RCC 7860 (cell line): ENCODE measurements at regions not wholly inside any gene's neighbourhood (a gene's known extent, or its start where the extent isn't known, plus 50 kb on each side); places are given as distances from the start of the nearest gene placed in this dataset.

ENCODE experiments used
- DNase-seq: peaks from one replicate; pipeline ENCODE4 v3.0.0-alpha.2; 2015; ENCODE audit warnings: low spot score
- FAIRE-seq: peaks from 2 replicates; lab custom pipeline; 2012; peaks lifted over from hg19 to GRCh38; lab: Jason Lieb, UNC

DNA sequence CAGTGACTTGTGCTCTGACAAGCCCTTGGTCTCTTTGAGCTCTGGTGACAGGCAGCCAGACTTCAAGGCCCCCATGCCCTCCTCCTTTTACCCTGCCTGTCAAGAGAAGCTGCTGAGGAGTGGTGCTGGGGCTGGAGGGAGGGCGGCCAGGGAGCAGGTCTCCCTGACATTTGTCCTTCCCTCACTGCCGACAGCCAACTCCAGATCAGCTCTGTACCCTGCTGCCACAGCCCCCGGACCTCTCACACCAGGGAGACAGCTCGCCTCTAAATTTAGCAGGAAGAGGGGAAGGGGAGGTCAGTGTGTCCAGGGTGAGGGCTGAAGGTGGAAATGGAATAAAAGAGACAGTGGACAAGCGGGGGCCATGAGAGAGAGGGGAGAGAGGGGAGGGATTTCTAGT is 155.8 kb downstream of the TDRD15 start:
- FAIRE-seq: no peak
- no peak for DNase-seq

DNA sequence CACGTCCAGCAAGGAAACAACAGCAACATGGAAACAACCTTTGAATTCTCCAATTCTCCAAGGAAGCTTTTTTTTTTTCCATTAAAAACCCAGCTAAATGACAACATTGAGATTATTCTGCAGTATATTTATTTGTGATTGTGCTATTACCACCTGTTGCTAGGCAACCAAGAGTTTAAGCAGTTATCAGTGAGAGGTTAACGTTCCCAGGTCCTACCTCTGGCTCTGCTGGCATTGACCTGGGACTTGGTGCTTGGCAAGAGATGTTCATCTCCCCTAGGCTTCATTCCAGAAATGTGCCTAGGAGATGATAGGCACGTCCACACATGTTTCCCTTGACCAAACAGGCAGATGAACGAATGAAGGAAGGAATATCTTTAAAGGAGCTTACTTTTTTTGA is 157.0 kb downstream of the TDRD15 start:
- no peak for DNase-seq
- FAIRE-seq: no peak

DNA sequence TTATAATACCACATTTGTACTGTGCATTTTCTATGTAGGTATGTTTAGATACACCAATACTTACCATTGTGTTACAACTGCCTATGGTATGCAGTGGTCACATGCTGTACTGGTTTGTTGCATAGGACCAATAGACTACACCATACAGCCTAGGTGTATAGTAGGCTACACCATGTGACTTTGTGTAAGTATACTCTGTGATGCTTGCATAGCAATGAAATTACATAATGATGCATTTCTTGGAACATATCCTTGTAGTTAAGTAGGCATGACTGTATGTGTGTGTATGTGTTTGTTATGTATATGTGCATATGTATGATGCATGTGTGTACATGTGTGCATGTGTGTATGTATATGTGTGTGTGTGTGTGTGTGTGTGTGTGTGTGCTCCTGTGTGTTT is 157.6 kb downstream of the TDRD15 start:
- no peak for FAIRE-seq
- no peak for DNase-seq

DNA sequence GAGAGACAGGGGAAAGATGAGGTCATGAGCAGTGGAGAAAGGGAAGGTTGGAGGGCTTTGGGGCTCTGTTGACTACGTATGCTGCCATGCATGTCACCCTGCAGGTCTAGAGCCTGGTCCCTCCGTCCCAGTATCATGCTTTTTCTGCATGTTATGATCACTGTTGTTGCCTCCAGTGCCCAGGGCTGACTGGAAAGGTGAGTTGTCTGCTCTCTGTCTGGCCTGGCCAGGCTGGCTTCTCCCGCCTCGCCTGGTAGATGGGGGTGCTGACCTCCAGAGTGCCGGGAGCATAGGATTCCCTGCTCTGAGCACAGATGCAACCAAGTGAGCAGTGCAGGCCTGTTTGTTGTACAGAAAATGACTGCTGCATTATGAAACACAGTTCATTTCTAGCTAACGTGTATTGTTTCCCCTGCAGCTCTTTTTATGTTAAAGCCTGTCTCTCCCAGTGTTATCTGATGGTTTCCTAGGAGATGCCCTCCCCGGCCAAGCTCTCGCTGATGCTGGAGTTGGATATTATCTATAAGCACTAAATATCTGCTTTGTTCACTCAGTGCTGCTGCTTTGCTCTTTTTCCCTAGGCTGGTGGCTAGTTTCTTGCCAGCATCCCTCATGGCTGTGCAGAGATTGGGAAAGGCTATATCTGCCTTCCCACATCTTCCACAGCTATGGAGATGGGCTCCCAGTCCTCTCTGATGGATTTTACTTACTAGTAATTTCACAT is 158.2 kb downstream of the TDRD15 start:
- DNase-seq (no peak), FAIRE-seq (no peak)

DNA sequence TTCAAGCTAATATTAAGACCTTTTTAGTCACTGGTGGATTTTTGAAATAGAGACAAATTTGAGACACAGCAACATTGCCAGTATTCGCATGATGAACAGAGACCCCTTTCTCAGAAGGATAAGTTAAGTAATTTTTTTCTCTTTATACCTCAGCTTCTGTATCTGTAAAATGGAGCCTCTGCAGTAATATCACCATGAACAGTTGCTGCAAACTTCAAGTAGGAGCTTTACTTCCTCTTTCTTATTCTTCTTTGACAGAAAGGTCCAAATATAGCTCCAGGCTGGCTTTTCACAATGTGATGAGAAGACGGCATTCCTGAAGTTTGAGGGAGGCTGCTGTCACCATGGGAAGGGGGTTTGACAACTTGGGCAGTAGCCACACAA is 158.7 kb downstream of the TDRD15 start:
- no peak for DNase-seq

DNA sequence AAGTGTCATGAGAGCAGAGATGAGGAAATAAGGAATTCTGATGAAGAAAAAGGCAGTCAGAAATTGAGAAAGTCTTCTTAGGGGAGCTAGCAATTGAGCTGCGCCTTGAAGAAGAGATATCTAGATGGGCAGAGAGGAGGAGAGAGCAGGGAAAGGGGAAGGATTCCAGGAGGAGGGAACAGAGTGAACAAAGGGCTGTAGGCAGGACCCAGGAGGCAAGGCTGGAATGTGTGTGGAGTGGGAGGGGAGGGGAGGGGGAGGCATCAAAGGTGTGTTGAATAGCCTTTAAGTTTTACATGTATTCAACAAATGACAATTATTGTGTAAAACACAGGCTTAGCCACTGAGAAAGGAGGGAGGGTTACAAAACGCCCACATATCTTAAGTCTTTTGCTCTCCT is 164.5 kb downstream of the TDRD15 start:
- FAIRE-seq (no peak), DNase-seq (no peak)

More for the DNA sequence above, 158.7 kb downstream of the TDRD15 start:
- no peak for FAIRE-seq

DNA sequence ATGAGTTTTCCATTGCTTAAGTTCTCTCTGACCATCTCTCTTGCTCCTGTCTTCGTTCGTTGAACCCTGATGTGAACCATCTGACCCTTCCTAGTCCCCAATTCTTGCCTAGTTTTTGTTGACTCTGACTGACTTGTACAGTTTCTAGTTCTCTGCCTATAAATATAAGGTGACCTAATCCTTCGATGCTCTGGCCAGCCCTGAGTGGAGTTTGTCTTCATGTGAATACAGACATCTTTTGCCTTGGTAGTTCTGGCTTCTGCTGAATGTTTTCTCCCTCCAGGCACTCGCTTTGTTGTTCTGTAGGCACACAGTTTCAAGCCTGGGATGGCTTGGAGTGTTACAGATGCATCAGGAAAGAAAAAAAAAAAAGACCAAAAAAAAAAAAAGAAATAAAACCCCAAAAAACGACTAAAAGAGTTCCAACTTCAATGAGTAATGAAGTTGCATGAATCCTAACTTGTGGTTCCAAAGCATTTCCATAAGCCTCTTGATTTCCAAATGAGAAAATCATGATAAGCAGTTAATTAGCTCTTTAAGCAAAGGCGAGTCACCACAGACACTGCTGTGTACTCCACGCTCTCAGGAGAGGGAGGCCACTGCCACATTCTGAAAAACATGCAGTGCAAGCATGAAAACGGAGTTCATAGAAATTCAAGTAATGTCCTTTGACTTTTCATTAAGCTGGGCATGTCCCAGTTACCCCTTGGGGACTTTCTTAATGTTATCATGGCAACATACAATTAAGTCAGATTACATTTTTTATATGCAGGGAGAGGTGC is 165.2 kb downstream of the TDRD15 start:
- DNase-seq (no peak), FAIRE-seq (no peak)

DNA sequence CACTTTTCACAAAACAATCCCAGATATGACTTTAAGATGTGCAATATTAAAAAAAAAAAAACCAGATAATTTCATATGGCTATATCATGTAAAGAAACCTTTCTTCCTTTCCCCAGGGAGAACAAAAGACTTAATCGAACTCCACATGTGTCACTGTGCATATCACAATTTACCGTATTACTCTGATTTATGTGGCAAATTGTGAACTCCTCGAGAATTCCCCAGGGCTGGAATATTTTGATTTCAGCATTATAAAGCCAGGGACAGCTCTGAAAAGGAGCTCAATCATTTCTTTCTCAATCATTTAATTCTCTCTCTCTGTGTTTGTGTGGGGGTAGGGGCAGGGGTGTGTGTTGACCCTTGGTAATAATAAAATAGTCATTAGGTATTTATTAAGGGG is 165.8 kb downstream of the TDRD15 start:
- FAIRE-seq (no peak), DNase-seq (no peak)

DNA sequence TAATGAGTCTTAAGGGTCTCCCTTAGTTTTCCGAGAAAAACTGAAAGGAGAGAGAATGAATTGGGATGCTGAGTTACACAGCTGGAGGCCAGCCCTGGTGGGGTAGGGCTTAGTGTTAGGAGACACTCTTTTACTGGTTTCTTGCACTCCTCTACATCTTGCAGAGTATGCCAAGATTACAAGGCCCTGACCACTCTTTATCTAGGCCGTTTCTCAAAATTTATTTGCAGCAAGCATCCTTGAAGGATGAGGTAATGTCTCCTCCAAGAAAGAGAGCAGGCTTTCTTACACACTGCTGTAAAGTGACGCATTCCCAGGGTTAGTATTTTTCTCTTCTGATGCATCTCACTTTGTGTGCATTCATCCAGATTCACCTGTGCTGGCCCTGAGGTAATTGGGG is 166.2 kb downstream of the TDRD15 start:
- FAIRE-seq: no peak
- no peak for DNase-seq

DNA sequence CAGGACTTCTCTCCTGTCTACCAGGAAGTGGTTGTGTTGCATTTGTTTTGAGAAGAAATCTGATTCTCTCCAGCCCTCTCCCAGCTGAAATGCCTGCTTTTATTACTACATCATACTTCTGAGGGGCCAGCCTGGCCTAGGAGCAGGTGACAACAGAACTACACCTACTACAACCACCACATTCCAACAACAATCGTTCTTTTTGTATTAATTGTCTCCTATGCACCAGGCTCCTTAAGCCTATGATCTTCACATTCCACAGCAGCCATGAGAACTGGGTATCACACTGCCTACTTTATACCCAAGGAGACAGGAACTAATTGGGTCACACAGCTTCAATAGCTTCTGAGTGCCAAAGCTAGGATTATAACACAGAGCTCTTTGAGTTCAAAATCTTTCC is 167.7 kb downstream of the TDRD15 start:
- DNase-seq (no peak), FAIRE-seq (no peak)

DNA sequence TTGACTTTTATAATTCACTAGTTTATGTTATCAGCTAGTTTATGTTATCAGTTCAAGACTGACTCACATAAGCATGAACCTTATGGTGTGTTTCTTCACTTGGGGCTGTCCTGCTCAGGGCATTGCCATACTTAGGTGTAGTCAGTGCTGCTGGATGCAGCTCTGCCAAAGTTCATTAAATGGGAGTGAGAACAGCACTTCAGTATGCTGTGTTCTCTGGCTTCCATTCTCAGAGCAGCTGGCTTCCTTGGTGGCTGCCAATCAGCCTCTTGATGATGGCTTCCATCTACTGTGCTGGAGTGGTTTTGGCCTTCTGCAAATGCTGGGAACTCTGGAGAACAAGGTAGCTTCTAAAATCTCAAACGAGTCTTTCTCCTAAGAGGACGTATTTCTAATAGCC is 170.7 kb downstream of the TDRD15 start:
- DNase-seq (no peak), FAIRE-seq (no peak)

DNA sequence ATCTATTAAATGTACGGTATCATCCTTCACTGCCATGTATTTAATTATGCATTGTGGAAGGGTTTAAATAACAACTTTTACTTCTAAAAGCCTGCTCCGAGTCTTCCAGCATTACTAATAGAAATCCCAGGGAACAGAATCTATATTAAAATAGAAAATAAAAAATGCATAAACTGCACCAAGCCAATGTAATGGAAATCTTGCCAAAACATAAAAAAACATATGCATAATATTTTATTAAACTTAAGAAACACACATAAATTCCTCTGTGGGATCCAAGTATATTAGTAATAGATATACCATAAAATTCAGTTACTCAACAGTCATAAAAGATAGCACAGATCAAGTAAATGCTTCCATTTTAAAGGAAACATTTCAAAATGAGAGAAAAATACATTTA is 175.6 kb downstream of the TDRD15 start:
- DNase-seq: no peak
- FAIRE-seq: no peak

DNA sequence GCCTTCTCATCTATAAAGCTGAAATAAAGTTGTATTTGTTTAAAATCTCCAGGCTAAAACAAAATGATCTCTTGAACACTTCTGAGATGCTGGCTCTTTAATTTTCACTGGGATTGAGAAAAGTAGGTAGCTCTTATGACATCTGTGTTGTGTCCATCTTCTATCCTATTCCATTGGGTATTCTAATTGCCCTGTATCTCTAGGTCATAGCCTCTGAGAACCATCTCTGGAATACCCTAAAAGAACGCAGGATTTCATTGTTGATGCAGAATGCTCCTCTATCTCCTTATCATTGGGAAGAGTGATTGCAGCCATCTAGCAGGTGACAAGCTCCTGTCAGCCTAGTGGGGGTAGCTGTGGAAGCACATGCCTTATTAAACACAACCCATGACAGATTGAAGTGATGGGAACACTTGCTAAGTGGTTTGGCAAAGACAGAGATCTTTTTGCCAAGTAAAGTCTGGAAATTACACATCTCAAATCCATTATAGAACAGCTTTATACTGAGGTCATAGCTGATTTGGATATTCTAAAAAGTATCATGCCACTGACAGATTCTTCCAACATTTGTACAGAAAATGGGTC is 178.2 kb downstream of the TDRD15 start:
- FAIRE-seq (no peak), DNase-seq (no peak)

DNA sequence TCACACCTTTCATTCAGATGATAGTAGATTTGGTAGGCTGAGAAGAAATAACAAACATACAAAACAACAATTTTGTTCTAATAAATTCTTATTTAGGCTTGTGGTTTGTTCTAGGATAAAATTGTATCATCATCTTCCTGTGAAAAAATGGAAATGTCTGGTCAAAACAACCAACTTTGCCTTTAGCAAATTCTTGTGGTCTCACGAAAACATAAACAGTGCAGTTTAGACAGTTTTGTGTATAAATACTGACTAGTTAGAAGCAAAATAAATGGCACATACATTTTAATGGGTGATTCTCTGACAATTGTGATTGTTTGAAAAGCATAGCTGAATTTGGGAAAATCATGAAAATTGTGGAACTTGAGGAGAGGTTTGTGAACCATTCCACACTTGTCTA is 180.1 kb downstream of the TDRD15 start:
- FAIRE-seq: no peak
- DNase-seq: no peak

DNA sequence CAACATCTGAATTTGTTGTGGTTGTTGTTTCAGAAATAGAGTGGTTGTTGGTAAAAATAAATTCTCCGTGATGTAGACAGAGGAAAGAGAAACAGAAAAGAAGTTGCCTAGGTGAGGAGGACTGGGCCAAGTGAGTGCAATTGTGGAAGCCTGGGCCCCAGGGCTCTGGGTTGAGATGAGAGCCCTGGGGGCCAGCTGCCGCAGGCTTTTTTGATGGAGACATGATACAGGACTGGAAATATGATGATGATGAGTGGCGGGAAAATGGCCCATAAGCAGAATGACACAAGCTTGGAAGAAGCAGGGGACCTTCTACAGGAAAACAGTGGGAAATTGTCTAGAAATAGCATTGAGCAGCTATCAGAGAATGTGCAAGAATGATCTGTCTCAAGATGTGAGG is 181.8 kb downstream of the TDRD15 start:
- FAIRE-seq (no peak), DNase-seq (no peak)

DNA sequence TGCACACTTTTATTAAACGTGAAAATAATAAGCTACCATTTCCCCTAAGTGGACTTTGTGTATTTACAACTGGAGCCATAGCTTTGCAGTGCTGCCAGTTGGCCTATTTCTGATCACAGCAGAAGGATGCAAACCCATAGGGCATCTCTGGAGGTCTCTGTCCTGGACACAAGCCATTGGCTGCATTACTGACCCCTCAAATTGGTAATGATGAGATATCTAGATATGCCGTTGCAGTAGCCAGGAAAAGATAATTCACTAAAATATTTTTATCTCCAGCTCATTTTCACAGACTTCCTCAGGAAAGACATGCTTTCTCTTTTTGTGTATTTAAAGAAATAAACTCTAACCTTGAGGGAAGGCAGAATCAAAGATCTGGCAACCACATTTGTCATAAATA is 182.5 kb downstream of the TDRD15 start:
- FAIRE-seq: no peak

DNA sequence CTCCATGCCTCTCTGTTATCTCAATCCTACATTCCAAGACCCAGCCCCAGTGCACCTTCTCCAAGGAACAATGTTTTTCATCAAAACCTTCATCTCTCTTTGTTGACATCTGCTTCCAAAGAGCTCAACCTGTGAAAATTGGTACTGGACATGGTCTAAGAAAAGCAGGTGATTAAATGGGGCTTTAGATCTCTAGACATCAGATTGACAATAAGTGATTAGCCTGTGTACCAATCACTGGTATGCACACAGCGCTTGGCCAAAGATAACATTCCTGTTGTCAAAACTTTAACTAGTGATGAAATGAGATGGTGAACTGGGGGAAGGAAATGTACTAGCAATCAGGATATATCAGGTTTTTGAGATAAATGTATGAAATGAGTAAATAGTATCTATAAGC is 183.3 kb downstream of the TDRD15 start:
- FAIRE-seq (no peak), DNase-seq (no peak)

More for the DNA sequence above, 182.5 kb downstream of the TDRD15 start:
- no peak for DNase-seq

DNA sequence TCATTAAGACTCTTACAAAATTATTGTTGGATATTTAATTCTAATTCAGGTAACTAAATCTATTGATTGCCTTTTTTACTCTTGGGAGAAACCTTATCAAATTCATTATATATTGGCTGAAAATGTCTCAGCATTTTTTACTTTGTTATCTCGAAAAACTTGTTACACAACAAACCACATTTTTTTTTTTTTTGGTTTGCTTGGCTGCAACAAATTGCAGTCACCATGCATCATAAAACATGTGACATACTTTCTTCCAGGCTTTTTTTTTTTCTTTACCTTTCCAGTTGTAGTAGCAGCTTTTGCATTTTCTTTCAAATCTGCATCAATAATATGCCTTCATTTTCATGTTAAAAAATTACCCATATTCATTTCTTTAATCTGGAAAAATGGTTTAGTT is 186.7 kb downstream of the TDRD15 start:
- DNase-seq (no peak), FAIRE-seq (no peak)

DNA sequence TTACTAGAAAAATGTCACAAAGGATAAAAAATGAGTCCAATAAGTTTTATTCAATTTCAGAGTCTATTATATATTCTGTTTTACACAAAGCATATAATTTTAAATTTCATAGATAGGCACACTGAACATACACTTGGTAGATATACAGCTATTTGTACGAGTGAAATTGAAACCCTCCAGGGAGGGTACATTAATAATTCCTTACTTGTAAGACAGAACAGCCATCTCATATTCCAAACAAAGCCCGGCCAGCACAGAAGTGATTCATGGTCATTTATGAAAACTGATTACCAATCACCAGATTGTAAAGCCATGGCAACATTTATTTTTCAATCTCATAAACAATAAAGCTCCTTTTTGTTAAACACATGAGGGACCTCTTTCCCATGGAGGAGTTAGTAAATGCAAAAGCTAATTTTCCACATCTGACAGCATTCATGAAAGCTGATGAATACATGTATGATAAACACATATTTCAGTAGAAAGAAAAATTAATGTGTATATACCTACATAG is 190.6 kb downstream of the TDRD15 start:
- no peak for DNase-seq
- no peak for FAIRE-seq

DNA sequence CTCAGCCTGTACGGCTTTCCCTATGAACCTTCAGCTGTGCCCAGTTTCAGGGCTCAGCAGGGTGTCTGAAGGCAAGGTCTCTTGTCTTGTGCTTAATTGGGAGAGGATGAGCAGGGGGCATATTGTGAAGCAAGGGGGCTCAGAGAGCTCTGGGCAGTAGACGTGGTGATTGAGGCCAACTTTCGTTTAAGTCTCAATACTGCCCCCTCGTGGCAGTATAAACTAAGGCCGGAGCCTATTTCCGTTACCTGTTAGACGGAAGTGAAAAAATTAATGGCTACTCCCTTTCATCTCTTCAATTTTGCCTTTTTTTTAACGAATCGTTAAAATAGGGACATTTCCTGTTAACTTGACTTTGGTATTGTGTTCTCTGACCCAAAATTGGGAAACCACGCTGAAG is 193.4 kb downstream of the TDRD15 start:
- FAIRE-seq (no peak), DNase-seq (peak; percentile 29)

DNA sequence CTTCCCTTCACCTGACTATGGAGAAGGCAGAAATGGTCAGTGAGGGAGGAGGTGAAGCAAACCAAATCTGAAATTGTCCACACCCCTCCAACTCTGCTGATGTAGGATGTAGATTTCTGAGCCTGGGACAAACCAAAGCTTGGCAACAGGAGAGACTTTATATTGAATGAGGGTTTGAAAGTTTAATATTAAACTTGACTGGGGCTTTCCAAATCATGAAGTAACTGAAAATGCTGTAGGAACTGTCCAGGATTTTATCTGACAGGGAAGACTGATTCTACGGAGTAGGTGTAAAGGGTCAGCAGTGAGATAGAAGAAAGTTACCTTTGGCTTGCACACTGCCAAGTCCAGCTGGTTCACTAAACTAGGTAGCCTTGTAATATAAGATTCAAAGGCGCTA is 194.5 kb downstream of the TDRD15 start:
- FAIRE-seq (no peak), DNase-seq (no peak)

DNA sequence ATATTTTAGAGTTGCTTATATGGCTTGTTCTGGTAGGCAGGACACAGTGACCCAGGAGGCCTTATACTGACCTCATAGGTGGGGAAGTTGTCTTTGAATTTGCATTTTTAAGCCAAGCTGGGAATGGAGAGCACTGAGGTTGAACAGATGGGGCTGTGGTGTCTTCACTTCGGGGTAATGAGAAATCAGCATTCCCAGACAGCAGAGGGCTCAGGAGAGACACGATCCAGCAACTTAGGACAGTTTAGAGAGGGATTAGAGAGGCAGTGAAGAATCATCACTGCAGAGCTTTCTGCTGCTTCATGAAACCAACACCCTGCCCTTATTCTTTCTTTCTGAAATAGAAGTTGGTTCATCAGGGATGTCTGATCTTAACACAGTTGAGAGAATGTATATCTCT is 202.4 kb downstream of the TDRD15 start:
- FAIRE-seq (no peak), DNase-seq (no peak)
